HG02885 (cell line): ENCODE measurements at regions not wholly inside any gene's neighbourhood (a gene's known extent, or its start where the extent isn't known, plus 50 kb on each side); places are given as distances from the start of the nearest gene placed in this dataset.

Experiments
- ATAC-seq: cut with Tn5 transposase; IDR thresholded peaks from one replicate; pipeline ENCODE4 v1.9.1; 2021; ENCODE audit warnings: mild to moderate bottlenecking; ENCODE audit not compliant: unreplicated experiment, poor library complexity

DNA sequence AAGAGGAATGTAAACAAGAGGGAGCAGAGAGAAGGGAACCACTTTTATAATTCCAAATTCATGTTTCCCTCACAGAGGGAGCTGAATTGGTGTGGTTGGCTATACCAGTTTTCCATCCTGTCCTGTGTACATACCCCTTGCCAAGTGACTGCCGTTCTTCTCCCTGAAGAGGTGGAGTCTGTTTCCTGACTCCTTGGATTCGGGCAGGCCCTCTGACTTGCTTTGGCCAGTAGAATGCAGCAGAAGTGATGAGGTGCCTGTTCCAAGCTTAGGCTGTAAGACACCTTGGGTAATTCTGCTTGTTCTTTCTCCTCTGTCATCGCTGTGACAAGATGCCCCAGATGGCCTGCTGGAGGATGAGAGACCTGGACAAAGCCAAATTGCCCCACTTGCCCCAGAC is 124.7 kb downstream of the UCHL1 start:
- ATAC-seq, result no peak

DNA sequence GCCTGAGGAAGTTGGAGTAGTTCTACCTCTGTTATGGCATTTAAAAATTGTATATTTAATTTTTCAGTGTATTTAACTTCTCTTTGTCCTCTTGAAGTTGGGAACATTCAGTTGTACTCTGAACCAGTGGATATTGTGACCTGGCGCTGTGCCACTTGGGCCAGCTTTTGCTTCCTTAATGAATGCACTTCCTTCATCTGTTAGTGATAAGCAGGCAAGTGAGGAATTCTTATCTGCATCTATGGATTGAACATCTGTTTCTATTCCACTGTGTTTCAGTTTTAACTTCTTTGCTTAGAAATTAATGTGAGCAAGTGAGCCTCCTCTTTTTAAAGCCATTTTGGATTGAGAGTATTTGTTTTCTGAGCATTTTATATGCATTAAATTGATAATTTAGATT is 128.3 kb downstream of the UCHL1 start:
- ATAC-seq, result no peak

DNA sequence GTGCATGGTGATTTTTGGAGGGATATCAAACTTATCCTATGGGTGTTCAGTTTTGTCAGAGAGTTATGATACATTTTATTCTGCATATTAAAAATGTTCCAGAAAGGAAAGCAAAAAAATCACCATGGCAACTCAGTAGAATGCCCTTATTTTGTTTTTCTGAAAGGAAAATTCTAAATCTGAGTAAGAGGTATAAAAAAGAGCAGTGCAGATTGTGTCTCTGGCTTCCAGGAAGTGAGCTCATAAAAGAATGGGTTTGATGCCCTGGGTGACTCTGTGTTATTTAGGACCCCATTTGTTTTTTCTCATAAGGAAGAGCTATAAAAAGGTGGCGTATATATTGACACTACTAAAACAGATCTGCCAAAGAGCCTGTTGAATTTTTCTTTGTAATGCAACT is 128.8 kb downstream of the UCHL1 start:
- ATAC-seq, result no peak

DNA sequence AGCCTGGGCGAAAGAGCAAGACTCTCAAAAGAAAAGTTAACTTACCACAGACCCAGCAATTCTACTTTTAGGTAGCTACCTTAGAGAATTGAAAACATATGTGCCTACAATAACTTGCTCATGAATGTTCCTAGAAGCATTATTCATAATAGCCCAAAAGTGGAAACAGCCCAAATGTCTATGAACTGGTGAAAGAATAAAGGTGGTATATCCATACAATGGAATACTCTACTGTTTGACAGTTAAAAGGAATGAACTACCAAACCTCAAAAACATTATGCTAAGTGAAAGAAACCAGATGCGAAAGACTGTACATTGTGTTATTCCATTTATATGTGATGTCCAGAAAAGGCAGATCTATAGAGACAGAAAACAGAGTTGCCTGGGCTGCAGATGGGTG is 131.4 kb downstream of the UCHL1 start:
- ATAC-seq, result no peak

DNA sequence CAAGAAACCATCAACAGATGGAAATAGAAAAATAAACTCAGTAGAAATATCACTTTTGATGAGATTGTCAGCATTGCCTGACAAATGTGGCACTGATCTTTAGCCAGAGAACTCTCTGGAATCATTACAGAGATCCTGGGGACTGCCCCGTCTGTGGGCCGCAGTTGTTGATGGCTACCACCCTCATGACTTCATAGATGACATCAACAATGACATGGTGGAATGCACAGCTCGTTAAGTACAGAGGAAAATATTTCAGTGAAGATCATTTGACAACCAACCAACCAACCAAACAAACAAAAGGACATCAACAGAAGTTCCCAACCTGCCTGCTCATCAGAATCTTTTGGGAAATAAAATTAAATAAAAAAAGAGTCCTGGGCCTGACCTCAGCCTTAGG is 132.6 kb downstream of the UCHL1 start:
- no peak for ATAC-seq

DNA sequence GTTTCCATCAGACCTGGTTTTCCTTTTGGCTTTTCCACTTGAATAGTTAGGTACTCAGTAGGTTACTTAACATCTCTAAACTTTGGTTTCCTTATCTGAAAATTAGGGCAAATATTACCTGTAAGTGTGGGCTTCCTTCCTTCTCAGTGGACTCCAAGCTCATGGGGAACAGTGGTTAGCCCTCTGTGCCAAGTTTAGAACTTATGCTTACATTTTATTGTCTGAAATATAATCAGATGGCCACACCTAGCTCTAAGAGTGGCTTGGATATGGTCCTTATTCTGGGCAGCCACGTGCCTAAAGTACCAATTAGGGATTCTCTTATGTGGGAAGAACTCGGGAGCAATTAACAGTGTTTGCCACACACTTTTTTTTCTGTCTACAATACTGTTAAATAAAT is 133.9 kb downstream of the UCHL1 start:
- ATAC-seq, result no peak

DNA sequence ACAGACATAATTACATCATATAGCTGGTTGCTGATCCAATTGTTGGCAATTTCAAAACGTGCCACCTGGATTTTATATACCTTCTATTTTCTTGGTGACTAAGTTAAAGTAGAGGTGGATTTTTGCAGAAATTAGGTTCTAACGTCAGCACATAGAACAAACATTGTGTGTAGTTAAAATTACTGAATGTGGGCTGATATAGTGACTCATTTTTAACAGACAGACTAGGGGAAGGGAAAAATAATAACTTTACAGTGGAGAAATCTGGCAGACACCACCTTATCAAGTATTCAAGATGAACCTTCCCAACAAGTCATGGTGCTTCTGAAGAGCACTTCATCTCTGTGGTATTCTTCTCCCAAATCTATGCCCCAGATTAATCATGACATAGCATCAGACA is 134.5 kb downstream of the UCHL1 start:
- ATAC-seq, result no peak

DNA sequence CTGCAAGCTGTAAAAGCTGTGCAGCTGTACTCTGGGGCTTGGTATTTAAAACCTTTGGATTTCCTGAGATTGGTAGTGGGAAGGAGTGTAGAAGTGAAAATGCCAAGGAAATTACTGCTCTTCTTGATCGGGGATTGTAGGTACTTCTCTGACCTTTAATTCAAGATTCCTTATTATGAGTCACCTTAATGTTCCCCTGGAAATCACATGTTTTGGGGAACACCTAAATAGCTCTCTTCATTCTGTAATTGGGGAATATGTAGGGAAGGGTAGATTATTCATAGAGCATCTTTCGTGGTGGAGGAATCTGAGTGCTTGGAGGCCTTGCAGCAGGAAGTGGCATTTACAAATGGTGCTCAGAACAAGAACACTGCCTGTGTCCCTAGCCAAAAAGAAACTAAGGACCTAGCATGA is 137.8 kb downstream of the UCHL1 start:
- ATAC-seq, result no peak

DNA sequence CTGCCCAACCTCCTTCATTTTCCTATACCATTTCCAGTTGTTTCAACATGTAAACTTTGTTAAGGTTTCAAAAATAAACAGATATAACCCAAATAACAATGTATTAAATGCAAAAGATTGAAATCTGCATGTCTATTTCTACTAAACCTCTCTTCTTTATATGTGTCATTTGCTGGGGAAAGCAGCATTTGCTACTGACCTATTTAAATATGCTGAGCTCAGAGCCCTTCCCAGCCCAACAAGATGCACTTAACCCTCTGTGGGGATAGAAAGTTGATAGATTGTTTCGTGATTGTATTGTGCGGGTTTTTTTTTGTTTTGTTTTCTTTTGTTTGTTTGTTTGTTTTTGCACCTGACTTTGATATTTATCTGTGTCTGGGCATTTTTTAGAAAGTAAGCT is 139.5 kb downstream of the UCHL1 start:
- ATAC-seq, result no peak

DNA sequence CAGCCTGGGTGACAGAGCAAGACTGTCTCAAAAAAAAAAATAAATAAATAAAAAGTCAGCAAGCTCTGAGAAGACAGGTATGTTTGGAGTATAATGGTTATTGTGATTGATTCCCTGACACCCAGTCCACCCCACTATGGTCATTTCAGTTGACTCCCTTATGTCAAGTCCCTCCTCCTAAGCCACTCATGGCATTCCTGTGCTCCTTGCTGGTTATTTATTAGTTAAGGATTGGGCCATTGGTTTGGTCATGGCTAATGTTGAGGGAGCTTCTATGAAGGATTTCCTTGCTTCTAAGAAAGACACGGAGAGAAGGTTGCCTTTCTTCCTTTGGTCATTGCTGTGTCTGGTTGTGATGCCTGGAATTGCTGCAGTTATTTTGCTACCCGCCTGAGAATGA is 140.1 kb downstream of the UCHL1 start:
- no peak for ATAC-seq

DNA sequence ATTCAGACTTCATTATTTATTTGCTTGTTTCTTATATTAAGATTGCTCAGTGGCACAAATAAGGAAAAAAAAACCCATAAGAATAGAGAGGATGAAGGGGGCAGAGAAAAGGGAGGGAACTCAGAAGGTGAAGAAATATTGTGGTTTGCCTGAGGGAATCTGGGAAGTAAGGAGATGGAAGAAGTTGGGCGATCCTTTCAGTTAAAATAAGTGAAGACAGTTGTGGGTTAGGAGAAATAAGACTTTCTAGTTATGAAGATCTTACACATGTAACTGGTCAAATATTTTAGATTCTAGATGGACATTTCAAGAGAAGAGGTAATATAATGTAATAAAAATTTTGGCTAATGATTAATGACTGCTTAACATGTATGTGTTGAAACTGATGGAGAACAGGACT is 138.7 kb upstream of the LIMCH1 start:
- no peak for ATAC-seq

DNA sequence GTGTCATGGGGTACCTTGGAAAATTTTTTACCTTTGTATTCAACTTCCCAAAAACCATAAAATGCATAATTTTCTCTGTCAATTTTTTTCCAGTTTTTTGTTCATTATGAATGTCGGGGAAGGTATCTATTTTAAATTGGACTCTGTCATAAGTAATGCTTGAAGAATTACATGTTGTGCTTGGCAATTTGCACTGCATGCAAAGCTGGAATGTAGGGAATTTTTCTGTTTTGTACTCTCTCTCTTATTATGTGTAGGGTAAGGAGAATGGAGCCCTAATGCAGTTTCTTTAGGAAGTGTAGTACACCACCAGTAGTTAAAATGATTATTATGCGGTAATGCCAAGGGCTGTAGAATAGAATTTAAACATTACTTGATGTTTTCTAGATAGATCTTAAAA is 137.7 kb upstream of the LIMCH1 start:
- no peak for ATAC-seq

DNA sequence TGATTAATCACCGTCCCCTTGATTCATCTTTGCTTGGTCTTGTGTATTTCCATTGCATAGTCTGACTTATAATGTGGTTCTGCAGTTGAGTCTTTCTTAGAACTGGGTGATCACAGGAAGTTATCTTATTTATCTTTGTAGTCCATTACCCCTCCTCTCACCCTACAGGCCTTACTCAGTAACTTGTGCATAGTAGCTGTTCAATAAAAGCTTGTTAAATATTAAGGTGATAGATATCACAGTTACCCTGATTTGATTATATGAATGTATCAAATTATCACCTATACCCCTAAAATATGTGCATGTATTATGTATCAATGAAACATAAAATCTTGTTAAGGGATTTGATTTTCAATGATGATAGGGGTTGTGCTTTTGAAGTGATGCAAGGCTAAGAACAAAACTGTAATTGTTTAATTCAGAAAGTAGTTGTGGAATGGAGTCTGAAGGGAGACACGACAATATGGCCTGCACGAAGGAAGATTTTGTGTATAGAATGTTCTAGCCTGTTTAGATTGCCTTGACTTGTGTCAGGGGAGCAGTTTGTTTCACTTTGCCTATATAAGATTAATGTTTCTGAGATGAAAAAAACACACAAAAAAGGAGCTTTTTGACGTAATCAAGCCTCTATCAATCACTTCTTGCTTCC is 132.4 kb upstream of the LIMCH1 start:
- no peak for ATAC-seq

DNA sequence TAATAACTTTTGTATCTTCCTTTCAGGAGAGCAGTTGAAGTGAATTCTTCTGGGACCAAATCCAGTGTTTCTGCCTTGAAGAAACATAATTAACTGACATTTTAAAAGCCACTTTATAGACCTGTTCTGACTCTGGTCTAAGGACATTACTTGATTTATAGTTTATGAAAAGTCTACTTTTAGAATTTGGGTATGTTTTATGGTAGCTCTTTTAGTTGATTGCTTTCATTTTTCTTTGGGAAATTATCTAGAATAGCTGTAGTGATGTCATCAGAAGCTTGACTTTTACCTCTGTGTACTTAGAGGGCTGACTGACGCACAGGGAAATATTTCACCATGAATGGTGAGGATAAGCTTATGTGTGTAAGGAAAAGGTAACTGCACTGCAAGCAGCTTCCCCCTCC is 131.8 kb upstream of the LIMCH1 start:
- no peak for ATAC-seq

DNA sequence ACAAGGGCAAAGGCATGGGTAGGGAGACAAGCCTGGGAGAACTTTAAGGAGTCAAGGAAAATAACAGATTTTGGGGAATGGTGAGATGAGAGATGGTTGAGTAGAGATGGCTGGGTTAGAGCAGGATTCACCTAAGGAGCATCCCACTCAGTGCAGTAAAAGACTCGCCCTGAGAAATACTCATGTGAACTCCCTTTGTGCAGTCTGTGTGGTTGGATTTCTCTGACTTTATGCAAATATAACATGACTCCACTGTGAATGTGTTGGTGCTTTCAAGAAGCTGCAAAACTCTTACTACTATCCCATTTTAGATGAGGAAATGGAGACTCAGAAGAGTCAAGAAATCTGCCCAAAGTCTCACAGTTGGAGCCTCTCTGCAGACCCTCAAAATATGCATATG is 129.8 kb upstream of the LIMCH1 start:
- ATAC-seq, result no peak

DNA sequence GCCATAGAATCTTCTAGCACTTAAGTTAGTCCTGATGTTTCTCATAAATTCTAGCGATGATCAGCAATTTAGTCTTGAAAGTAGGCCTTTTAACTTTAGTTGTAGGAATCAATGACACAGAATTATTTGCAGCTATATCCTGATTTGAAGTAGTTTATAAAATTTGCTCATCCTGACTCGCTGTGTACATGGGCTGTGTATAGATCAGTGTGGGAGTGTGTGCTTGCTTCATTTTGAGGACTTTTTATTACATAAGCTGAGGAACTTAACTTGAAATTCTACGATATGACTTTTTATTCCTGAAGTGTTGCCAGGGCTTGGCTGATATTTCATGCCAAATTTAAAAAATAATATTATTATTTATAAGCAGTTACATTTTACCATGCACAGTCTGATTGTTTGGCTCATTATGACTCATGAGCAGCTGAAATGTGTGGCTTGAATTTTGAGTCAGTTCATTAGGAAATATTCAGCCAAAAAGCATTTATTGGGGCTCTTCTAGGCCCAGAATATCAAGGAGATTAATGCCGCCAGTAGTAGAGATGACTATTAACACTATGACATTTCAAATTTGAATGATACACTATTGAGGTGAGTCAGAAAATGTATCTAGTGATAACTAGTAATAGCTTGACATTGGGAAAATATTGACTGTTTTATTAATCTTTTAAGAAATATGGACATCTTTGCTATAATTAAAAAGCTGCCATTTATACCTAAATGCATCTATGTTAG is 128.9 kb upstream of the LIMCH1 start:
- ATAC-seq, result no peak

DNA sequence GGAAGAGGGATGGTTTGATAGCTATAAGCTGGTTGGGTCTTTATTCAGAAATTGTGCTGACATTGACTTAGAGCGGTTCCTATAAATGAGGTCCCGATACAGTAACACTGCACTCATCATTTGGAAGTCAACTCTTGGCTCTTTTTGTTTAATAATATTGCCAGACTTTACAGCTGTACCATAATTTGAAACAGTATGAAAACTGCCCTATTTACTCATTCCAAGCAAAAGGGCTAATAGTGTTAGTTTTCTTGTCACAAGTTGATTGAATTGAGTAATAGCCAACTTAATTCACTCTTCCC is 128.4 kb upstream of the LIMCH1 start:
- no peak for ATAC-seq

DNA sequence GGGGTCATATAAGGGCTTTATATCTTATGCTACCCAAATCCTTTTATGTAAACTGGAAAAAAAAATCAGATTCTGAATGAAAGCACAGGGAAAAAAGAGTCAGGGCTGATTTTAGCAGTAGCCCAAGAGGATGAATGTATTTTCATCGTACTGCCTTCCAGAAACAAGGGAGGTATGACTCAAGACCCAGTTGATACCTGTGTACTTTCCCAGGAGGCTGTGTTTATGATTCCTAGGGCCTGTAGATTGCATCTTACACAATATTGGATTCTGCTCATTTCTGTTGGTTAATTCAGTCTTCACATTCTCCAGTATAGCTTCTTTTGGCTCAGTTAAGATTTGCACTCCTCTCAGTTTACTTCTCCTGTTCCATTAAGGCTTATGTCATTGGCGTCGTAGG is 127.9 kb upstream of the LIMCH1 start:
- no peak for ATAC-seq

DNA sequence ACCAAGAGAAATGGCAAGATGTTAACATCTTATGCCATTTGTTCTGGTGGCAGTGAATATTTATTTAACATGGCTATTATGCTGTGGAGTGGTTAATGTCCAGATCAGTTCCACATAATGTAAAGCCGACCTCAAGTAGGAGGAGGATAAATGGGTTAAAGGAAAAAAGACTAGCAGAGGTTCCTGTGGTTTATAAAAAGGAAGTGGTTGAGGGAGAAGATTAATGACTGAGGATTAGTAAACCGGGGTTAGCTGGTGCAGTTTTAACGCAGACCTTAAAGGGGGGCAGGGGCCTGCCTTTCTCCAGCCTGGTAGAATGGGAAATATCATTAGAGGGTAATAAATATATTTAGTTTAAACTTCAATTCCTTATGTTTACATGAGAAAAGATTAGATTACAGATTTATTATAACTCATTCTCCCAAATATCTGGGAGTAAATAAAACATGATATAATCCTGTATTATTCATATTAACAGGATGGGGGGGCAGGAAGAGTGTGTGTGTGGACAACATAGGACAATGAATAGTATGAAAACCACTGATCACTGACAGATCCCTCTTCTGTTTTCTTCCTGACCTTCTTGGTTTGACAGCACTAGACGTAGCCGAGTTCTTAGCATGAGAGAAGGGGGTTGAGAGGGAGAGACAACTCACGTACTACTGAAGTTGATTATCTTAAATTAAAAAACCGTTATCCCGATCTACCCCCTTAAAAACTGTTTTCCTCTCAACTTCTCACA is 124.1 kb upstream of the LIMCH1 start:
- ATAC-seq, result no peak

DNA sequence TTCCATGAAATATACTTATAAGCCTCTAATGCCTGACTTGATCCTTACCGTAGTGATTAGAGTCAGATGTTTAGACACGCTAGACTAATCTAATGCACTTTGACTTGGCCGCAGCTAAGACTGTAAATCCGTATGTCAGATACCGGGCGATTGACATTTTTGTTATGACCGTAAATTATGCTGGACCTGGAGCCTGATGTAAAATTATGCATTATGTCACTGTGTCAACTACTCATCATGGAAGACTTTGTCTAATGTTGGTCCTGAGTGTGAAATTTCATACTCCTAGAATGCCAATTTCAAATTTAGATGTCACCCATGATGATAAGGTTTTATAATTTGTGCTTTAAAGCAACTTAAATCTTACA is 123.6 kb upstream of the LIMCH1 start:
- no peak for ATAC-seq

DNA sequence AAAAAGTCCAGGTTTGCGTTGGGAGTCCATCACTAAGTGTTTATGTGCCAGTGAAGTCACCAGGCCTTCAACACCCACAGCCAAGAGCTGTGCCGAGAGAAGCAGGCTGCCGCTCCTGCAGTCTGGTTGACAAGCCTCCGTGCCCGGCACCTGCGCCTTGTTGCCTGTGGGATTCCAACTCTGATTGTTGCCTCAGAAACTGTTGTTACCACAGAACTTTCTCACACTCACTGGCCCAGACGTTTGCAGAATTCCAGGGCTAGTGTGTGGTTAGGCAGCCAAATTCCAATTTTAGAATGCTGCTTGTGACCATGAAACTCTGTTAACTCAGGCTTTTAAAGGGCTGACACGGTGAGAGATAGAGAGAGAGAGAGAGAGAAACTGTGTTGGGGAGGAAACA is 119.5 kb upstream of the LIMCH1 start:
- ATAC-seq, result no peak

DNA sequence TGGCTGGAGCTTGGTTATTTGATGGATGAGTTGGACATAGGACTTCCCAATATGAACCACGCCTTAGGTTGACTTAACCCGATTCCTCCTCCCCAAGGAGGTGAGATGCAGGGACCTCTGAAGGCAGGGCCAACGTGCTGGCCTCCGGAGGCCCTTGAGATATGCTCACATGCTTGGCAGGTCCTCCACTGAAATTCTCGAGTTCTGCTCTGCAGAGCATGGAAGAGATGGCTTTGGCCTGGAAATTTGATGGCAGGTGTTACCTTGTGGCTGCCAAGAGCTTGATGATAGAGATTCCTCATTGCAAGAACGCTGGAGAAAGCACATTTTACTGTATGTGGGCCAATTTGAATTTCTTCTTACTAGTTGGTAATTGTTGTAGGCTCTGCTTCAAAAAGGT is 117.4 kb upstream of the LIMCH1 start:
- no peak for ATAC-seq
